HCT116 (cell line): ENCODE measurements at regions not wholly inside any gene's neighbourhood (a gene's known extent, or its start where the extent isn't known, plus 50 kb on each side); places are given as distances from the start of the nearest gene placed in this dataset.

Experiments
- ATAC-seq: fragments of 200-7000 bp; cut with Tn5 transposase; 2 replicates; pipeline ENCODE4 v1.9.1; 2020; ENCODE audit warnings: mild to moderate bottlenecking, moderate library complexity
- BruUV-seq: library from RNA; stranded (reverse); fragments of 400-500 nt; replicated peaks from 2 replicates; lab custom pipeline; 2021; lab: Mats Ljungman, UMichigan
- CTCF ChIA-PET: fragments of 300-600 bp; sonication (Branson Sonifier 250); formaldehyde crosslinking; loops from one replicate; lab custom pipeline; 2021; ENCODE audit warnings: antibody characterized with exemption; lab: Charles Lee
- POLR2A ChIA-PET: fragments of 300-600, 350-600 bp; sonication (Branson Sonifier 250); formaldehyde crosslinking; loops from one replicate; lab custom pipeline; 2021; ENCODE audit warnings: antibody characterized with exemption; lab: Charles Lee
- RAD21 ChIA-PET, 2 experiments: fragments of 300-600 bp; sonication (Branson Sonifier 250); formaldehyde crosslinking; loops; one replicate each; lab custom pipeline; 2023; ENCODE audit warnings: low total read pairs in 2 of 2; ENCODE audit not compliant: uncharacterized antibody in 2 of 2, unreplicated experiment in 2 of 2, low non-redundant PET in 1 of 2; lab: Charles Lee
- DNase-seq: peaks from one replicate; pipeline ENCODE4 v3.0.0-alpha.2; 2010; ENCODE audit warnings: low read depth, low spot score
- H2AFZ ChIP-seq: fragments of 200-600 bp; shearing (Covaris generic), sonication (generic); 2 replicates; pipeline ENCODE4 v1.6.1; 2017; ENCODE audit warnings: low read depth, mixed run types, mixed read lengths, antibody characterized with exemption, low read length; ENCODE audit not compliant: poor library complexity, severe bottlenecking
- H3K27ac ChIP-seq: 2 replicates; pipeline ENCODE4 v1.5.1; 2012; ENCODE audit warnings: low read depth, low read length
- H3K27me3 ChIP-seq: fragments of 200-600 bp; sonication (generic); 2 replicates; pipeline ENCODE4 v1.6.1; 2016; ENCODE audit warnings: mixed run types, low read length, mixed read lengths; ENCODE audit not compliant: insufficient read depth
- H3K36me3 ChIP-seq, 2 experiments: fragments of 200-500 bp in 1 of 2; fragments of 200-600 bp in 1 of 2; sonication (Bioruptor generic) in 1 of 2; sonication (generic) in 1 of 2; 2 replicates each; pipeline versions ENCODE4 v1.5.1 to v1.6.1; 2014 to 2016; ENCODE audit warnings: low read length in 2 of 2, inconsistent platforms in 1 of 2, mixed read lengths in 1 of 2, mixed run types in 1 of 2; ENCODE audit not compliant: insufficient read depth in 2 of 2, control insufficient read depth in 1 of 2
- H3K4me1 ChIP-seq, 2 experiments: fragments of 200-600 bp in 1 of 2; sonication (generic) in 1 of 2; 2 replicates each; pipeline versions ENCODE4 v1.5.1 to v1.6.1; 2012 to 2017; ENCODE audit warnings: low read length in 2 of 2, inconsistent platforms in 1 of 2, mild to moderate bottlenecking in 1 of 2, mixed read lengths in 1 of 2, mixed run types in 1 of 2, moderate library complexity in 1 of 2; ENCODE audit not compliant: insufficient read depth in 2 of 2, control insufficient read depth in 1 of 2
- H3K4me2 ChIP-seq: fragments of 200-600 bp; sonication (generic); 2 replicates; pipeline ENCODE4 v1.6.1; 2017; ENCODE audit warnings: mixed run types, low read length, mixed read lengths
- H3K4me3 ChIP-seq, 2 experiments: fragments of 200-600 bp in 1 of 2; sonication (generic) in 1 of 2; replicated peaks in 1 of 2; 2 replicates each; pipeline ENCODE4 v1.5.1; 2011 to 2016; ENCODE audit warnings: low read length in 2 of 2, control low read depth in 1 of 2, low read depth in 1 of 2, mild to moderate bottlenecking in 1 of 2, mixed read lengths in 1 of 2, mixed run types in 1 of 2
- H3K79me2 ChIP-seq: fragments of 200-600 bp; sonication (generic); 2 replicates; pipeline ENCODE4 v1.6.1; 2017; ENCODE audit warnings: mild to moderate bottlenecking, mixed run types, low read length, moderate library complexity, mixed read lengths; ENCODE audit not compliant: insufficient read depth
- H3K9ac ChIP-seq: fragments of 200-600 bp; sonication (generic); 2 replicates; pipeline ENCODE4 v1.6.1; 2016; ENCODE audit warnings: low read length, mixed read lengths
- H3K9me2 ChIP-seq: fragments of 200-600 bp; sonication (generic), shearing (Covaris generic); 2 replicates; pipeline ENCODE4 v1.6.1; 2017; ENCODE audit warnings: mixed run types, mild to moderate bottlenecking, moderate library complexity; ENCODE audit not compliant: insufficient read depth
- H3K9me3 ChIP-seq, 2 experiments: fragments of 200-500 bp in 1 of 2; fragments of 200-600 bp in 1 of 2; sonication (Bioruptor generic) in 1 of 2; sonication (generic) in 1 of 2; 2 replicates each; pipeline ENCODE4 v1.6.1; 2014 to 2017; ENCODE audit warnings: low read length in 2 of 2, mixed read lengths in 2 of 2, inconsistent platforms in 1 of 2, low read depth in 1 of 2, mild to moderate bottlenecking in 1 of 2, mixed run types in 1 of 2, moderate library complexity in 1 of 2; ENCODE audit not compliant: control insufficient read depth in 1 of 2, insufficient read depth in 1 of 2
- H4K20me1 ChIP-seq: fragments of 200-600 bp; sonication (generic), shearing (Covaris generic); 2 replicates; pipeline ENCODE4 v1.6.1; 2017; ENCODE audit warnings: mixed run types, mild to moderate bottlenecking, moderate library complexity; ENCODE audit not compliant: insufficient read depth
- CBX3 ChIP-seq: IDR thresholded peaks from 2 replicates; pipeline ENCODE4 v1.6.1; 2012; ENCODE audit warnings: low read depth
- POLR2AphosphoS5 ChIP-seq: IDR thresholded peaks from 2 replicates; pipeline ENCODE4 v1.6.1; 2011; ENCODE audit warnings: mild to moderate bottlenecking, low read depth, low read length, moderate library complexity
- RAD21 ChIP-seq: IDR thresholded peaks from 2 replicates; pipeline ENCODE4 v1.6.1; 2012; ENCODE audit warnings: low read depth, mild to moderate bottlenecking
- YY1 ChIP-seq: IDR thresholded peaks from 2 replicates; pipeline ENCODE4 v1.6.1; 2011; ENCODE audit warnings: low read length, low read depth, moderate library complexity, mild to moderate bottlenecking; ENCODE audit not compliant: insufficient replicate concordance; ENCODE audit errors: extremely low read depth
- ZFX ChIP-seq: fragments of 450-650 bp; IDR thresholded peaks from 2 replicates; pipeline ENCODE4 v1.6.1; 2017
- intact Hi-C: fragments of 100-400 bp; cut with micrococcal nuclease; formaldehyde crosslinking; loops from 2 replicates; pipeline ENCODE4 v1.10.0; 2022
- TF ChIP-seq, protein P1 (sequence below), 3 experiments: fragments of 200-600 bp in 1 of 3; sonication (generic) in 1 of 3; IDR thresholded peaks in 2 of 3; conservative IDR thresholded peaks in 1 of 3; 2 replicates each; pipeline ENCODE4 v1.5.1; 2012 to 2017; ENCODE audit warnings: low read depth in 2 of 3, low read length in 2 of 3, antibody characterized with exemption in 1 of 3, borderline replicate concordance in 1 of 3, control low read depth in 1 of 3, mild to moderate bottlenecking in 1 of 3, mixed read lengths in 1 of 3, mixed run types in 1 of 3, moderate library complexity in 1 of 3; ENCODE audit not compliant: insufficient read depth in 1 of 3
- TF ChIP-seq, protein P2 (sequence below): IDR thresholded peaks from 2 replicates; pipeline ENCODE4 v1.6.1; 2012

DNA sequence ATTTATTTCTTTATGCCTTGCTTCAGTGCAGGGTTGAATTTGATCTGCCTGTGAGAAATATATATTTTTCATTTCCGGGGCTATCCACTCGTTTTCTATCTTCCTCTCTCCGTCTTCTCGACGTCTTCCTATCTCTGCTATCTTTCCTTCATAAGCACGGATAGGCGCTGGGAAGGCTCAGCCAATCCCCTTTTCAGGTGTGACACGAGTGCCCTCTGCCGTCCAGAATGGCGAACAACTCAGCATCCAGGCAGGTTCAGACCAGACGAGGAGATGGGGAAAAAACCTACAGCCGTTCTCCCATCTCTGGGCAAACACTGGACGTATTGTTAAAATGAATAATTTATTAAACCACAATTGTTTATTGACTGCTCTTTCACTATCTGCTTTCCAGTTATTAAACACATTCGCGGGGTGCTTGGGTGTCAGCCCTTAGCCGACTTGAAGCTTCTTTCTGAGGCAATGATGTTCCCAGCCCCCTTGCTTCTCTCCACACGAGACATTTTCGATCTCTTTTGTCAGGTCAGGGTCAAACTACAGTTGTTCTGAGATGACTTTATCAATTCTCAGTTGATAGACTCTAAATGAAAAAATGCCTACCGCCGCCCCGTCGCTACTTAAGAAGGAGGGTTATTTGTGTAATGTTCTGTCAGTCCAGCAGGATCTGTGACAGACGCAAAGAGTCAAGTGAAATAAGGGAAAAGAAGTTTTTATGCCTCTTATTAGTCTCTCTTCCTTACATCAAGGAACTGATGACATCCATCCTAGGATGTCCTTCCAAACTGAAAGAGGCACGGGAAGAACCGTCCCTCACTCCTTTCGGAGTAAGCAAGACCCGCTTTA, 96.3 kb upstream of the NOCT start:
- Histone ChIP-seq H3K9ac (no peak overlapping the region), H4K20me1 (no peaks in the 10 kb centered on the region), H3K4me1 (peaks cover 2 to 9% of the 10 kb centered on the region in 2 experiments; a peak in 2 of 4 replicates), H3K9me2 (no peaks in the 10 kb centered on the region), H3K9me3 (no peaks in the 10 kb centered on the region), H3K36me3 (no peaks in the 10 kb centered on the region), H3K27ac (no peak overlapping the region), H2AFZ (peak overlapping the region; percentile 87), H3K4me3 (peak overlapping the region; percentile 18 to 28; a peak in 3 of 4 replicates), H3K4me2 (peak overlapping the region; percentile 65), H3K79me2 (no peaks in the 10 kb centered on the region), H3K27me3 (no peaks in the 10 kb centered on the region)
- DNase-seq, result peak; percentile 66
- CTCF ChIA-PET, result interaction anchor here (0.7 to 1.2 kb wide), 2 partner anchors 19 to 48 kb away, joined by 3 to 4 read pairs; no protein-coding TSS in a partner anchor
- RAD21 ChIA-PET, result no interaction called here
- POLR2A ChIA-PET, result no interaction called here
- TF ChIP-seq, protein P1, sequence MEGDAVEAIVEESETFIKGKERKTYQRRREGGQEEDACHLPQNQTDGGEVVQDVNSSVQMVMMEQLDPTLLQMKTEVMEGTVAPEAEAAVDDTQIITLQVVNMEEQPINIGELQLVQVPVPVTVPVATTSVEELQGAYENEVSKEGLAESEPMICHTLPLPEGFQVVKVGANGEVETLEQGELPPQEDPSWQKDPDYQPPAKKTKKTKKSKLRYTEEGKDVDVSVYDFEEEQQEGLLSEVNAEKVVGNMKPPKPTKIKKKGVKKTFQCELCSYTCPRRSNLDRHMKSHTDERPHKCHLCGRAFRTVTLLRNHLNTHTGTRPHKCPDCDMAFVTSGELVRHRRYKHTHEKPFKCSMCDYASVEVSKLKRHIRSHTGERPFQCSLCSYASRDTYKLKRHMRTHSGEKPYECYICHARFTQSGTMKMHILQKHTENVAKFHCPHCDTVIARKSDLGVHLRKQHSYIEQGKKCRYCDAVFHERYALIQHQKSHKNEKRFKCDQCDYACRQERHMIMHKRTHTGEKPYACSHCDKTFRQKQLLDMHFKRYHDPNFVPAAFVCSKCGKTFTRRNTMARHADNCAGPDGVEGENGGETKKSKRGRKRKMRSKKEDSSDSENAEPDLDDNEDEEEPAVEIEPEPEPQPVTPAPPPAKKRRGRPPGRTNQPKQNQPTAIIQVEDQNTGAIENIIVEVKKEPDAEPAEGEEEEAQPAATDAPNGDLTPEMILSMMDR (IDR thresholded peaks at IDR 0.05 in 2 of 3, conservative IDR thresholded peaks at IDR 0.05 in 1 of 3; ENCODE audit: borderline replicate concordance in 1 of 3, insufficient read depth in 1 of 3, low read depth in 2 of 3, low read length in 2 of 3), result peak; percentile 61 to 78 (median 76)
- TF ChIP-seq POLR2AphosphoS5, result no peak
- TF ChIP-seq CBX3, result peak; percentile 45; the same call in 1 of the 2 replicates
- no peak for TF ChIP-seq ZFX
- TF ChIP-seq, protein P2, sequence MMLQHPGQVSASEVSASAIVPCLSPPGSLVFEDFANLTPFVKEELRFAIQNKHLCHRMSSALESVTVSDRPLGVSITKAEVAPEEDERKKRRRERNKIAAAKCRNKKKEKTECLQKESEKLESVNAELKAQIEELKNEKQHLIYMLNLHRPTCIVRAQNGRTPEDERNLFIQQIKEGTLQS, result no peak
- TF ChIP-seq YY1, result no peak
- TF ChIP-seq RAD21, result peak; percentile 88
- peak; percentile 100 for ATAC-seq
- intact Hi-C loops, result loop anchor here (1.0 kb wide), 1 partner anchor 238 kb away; no protein-coding TSS in a partner anchor
- no TSS peak for BruUV-seq
